Astrocyte (in vitro differentiated cells and primary cell): ENCODE measurements at regions not wholly inside any gene's neighbourhood (a gene's known extent, or its start where the extent isn't known, plus 50 kb on each side); places are given as distances from the start of the nearest gene placed in this dataset.

Source experiments
- DNase-seq: peaks from one replicate; pipeline ENCODE4 v3.0.0-alpha.2; 2010; ENCODE audit warnings: low read depth
- FAIRE-seq: peaks from 2 replicates; lab custom pipeline; 2011; peaks lifted over from hg19 to GRCh38; lab: Jason Lieb, UNC
- H2AFZ ChIP-seq: 2 replicates; pipeline ENCODE4 v1.6.0; 2012; ENCODE audit warnings: low read depth, low read length, inconsistent platforms
- H3K27ac ChIP-seq: 2 replicates; pipeline ENCODE4 v1.5.1; 2011; ENCODE audit warnings: low read depth, low read length, inconsistent platforms
- H3K27me3 ChIP-seq: 2 replicates; pipeline ENCODE4 v1.6.0; 2011; ENCODE audit warnings: low read length, inconsistent platforms; ENCODE audit not compliant: insufficient read depth
- H3K36me3 ChIP-seq: 2 replicates; pipeline ENCODE4 v1.5.1; 2011; ENCODE audit warnings: low read length, inconsistent platforms; ENCODE audit not compliant: insufficient read depth
- H3K4me1 ChIP-seq: 2 replicates; pipeline ENCODE4 v1.5.1; 2011; ENCODE audit warnings: low read length, inconsistent platforms; ENCODE audit not compliant: insufficient read depth
- H3K4me2 ChIP-seq: 2 replicates; pipeline ENCODE4 v1.6.0; 2012; ENCODE audit warnings: low read length, inconsistent platforms
- H3K4me3 ChIP-seq: 2 replicates; pipeline ENCODE4 v1.5.1; 2011; ENCODE audit warnings: low read depth, mild to moderate bottlenecking, low read length, inconsistent platforms; ENCODE audit not compliant: insufficient read depth
- H3K79me2 ChIP-seq: 2 replicates; pipeline ENCODE4 v1.6.0; 2012; ENCODE audit warnings: mild to moderate bottlenecking, low read length, inconsistent platforms; ENCODE audit not compliant: insufficient read depth
- H3K9ac ChIP-seq: 2 replicates; pipeline ENCODE4 v1.6.0; 2012; ENCODE audit warnings: mild to moderate bottlenecking, low read length, inconsistent platforms
- H3K9me3 ChIP-seq: 2 replicates; pipeline ENCODE4 v1.5.1; 2012; ENCODE audit warnings: low read depth, mild to moderate bottlenecking, low read length, inconsistent platforms; ENCODE audit not compliant: insufficient read depth
- H4K20me1 ChIP-seq: 2 replicates; pipeline ENCODE4 v1.6.0; 2012; ENCODE audit warnings: low read length, inconsistent platforms; ENCODE audit not compliant: insufficient read depth
- H3K27ac Mint-ChIP-seq: one replicate; pipeline ENCODE4 v1.8.0; 2021; ENCODE audit warnings: mild to moderate bottlenecking, mixed read lengths; ENCODE audit not compliant: unreplicated experiment
- H3K27me3 Mint-ChIP-seq: one replicate; pipeline ENCODE4 v1.8.0; 2021; ENCODE audit warnings: low read depth, mixed read lengths; ENCODE audit not compliant: unreplicated experiment
- H3K36me3 Mint-ChIP-seq: one replicate; pipeline ENCODE4 v1.8.0; 2021; ENCODE audit warnings: low read depth, mixed read lengths; ENCODE audit not compliant: unreplicated experiment
- H3K4me1 Mint-ChIP-seq: one replicate; pipeline ENCODE4 v1.8.0; 2021; ENCODE audit warnings: low read depth, mixed read lengths; ENCODE audit not compliant: unreplicated experiment
- H3K4me3 Mint-ChIP-seq: one replicate; pipeline ENCODE4 v1.8.0; 2021; ENCODE audit warnings: mild to moderate bottlenecking, moderate library complexity, mixed read lengths; ENCODE audit not compliant: unreplicated experiment
- H3K9me3 Mint-ChIP-seq: one replicate; pipeline ENCODE4 v1.8.0; 2021; ENCODE audit warnings: mild to moderate bottlenecking, mixed read lengths; ENCODE audit not compliant: unreplicated experiment
- EZH2 ChIP-seq: IDR thresholded peaks from 2 replicates; pipeline ENCODE4 v1.6.1; 2012; ENCODE audit warnings: mild to moderate bottlenecking, low read length, inconsistent platforms; ENCODE audit not compliant: insufficient read depth
- TF ChIP-seq, protein P1 (sequence below): IDR thresholded peaks from 2 replicates; pipeline ENCODE4 v1.5.1; 2011; ENCODE audit warnings: low read depth, mild to moderate bottlenecking, inconsistent platforms, low read length, moderate library complexity; ENCODE audit not compliant: insufficient read depth

DNA sequence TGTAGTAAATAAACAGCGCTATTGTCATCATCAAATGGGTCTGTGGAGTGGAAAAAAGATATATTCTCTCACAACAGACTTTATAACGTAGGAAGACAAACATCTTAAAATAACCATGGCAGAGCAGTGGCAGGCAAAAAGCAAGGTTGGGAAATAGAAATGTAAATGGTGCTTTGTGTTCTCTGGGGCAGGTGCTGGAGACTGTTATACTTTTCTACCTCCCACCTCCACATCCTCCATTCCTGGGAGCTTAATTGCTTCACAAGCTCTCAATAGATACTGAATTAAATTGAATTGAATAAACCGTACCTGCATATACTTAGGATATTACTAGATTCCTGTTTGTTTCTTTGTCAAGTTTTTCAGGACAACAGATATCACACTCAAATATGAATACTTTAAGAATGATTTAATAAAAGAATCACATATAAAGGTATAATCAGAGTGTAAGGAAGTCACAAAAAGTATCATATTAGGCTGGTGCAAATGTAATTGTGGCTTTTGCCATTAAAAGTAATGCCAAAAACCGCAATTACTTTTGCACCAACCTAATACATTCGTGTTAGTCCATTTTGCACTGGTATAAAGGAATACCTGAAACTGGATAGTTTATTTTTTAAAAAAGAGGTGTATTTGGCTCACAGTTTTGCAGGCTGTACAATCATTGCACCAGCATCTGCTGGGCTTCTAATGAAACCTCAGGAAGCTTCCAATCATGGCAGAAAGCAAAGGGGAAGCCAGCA, 367.3 kb downstream of the GRIA2 start:
- Histone ChIP-seq H3K4me2 (no peak overlapping the region), H3K36me3 (no peaks in the 10 kb centered on the region), H3K9ac (no peak overlapping the region), H3K9me3 (no peaks in the 10 kb centered on the region), H3K4me1 (no peaks in the 10 kb centered on the region), H3K27ac (no peak overlapping the region), H3K4me3 (no peak overlapping the region), H4K20me1 (no peaks in the 10 kb centered on the region), H3K79me2 (no peaks in the 10 kb centered on the region), H3K27me3 (no peaks in the 10 kb centered on the region), H2AFZ (no peak overlapping the region)
- H3K4me1 Mint-ChIP-seq: no peaks in the 10 kb centered on the region
- DNase-seq (no peak), FAIRE-seq (no peak)
- no peak overlapping the region for H3K4me3 Mint-ChIP-seq
- H3K27ac Mint-ChIP-seq: no peak overlapping the region
- H3K36me3 Mint-ChIP-seq: no peaks in the 10 kb centered on the region
- TF ChIP-seq EZH2: no peak
- TF ChIP-seq, protein P1, sequence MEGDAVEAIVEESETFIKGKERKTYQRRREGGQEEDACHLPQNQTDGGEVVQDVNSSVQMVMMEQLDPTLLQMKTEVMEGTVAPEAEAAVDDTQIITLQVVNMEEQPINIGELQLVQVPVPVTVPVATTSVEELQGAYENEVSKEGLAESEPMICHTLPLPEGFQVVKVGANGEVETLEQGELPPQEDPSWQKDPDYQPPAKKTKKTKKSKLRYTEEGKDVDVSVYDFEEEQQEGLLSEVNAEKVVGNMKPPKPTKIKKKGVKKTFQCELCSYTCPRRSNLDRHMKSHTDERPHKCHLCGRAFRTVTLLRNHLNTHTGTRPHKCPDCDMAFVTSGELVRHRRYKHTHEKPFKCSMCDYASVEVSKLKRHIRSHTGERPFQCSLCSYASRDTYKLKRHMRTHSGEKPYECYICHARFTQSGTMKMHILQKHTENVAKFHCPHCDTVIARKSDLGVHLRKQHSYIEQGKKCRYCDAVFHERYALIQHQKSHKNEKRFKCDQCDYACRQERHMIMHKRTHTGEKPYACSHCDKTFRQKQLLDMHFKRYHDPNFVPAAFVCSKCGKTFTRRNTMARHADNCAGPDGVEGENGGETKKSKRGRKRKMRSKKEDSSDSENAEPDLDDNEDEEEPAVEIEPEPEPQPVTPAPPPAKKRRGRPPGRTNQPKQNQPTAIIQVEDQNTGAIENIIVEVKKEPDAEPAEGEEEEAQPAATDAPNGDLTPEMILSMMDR: no peak
- H3K27me3 Mint-ChIP-seq: no peaks in the 10 kb centered on the region
- no peaks in the 10 kb centered on the region for H3K9me3 Mint-ChIP-seq

DNA sequence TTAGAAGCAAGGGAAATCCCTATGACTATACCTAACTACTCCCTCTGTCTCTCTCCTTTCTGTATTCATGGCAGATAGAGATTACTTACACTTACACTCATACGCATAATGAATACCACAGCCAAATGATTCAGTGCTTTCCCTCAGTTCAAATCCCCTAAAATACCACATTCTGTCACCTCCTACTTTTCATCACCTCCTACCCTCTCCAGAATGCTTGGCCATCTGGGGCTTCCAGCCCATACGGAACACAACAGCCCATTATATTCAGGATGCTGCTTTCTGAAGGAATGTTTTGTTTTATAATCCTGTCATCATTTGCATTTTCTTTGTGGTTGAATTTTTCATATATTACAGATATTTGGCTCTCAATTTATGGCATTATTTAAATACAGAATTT, 361.6 kb downstream of the GRIA2 start:
- no peak for TF ChIP-seq EZH2
- TF ChIP-seq, protein P1: no peak
- no peak overlapping the region for H3K4me3 Mint-ChIP-seq
- DNase-seq: no peak
- H3K27me3 ChIP-seq: no peaks in the 10 kb centered on the region
- H3K36me3 Mint-ChIP-seq: no peaks in the 10 kb centered on the region
- no peaks in the 10 kb centered on the region for H3K79me2 ChIP-seq
- no peaks in the 10 kb centered on the region for H3K9me3 Mint-ChIP-seq
- no peaks in the 10 kb centered on the region for H3K4me1 Mint-ChIP-seq
- no peaks in the 10 kb centered on the region for H4K20me1 ChIP-seq
- H3K9me3 ChIP-seq: no peaks in the 10 kb centered on the region
- H3K27me3 Mint-ChIP-seq: no peaks in the 10 kb centered on the region
- H3K4me2 ChIP-seq: no peak overlapping the region
- H2AFZ ChIP-seq: no peak overlapping the region
- H3K9ac ChIP-seq: no peak overlapping the region
- H3K36me3 ChIP-seq: no peaks in the 10 kb centered on the region
- H3K4me1 ChIP-seq: no peaks in the 10 kb centered on the region
- H3K27ac Mint-ChIP-seq: no peak overlapping the region
- H3K27ac ChIP-seq: no peak overlapping the region
- no peak overlapping the region for H3K4me3 ChIP-seq
- FAIRE-seq: no peak

DNA sequence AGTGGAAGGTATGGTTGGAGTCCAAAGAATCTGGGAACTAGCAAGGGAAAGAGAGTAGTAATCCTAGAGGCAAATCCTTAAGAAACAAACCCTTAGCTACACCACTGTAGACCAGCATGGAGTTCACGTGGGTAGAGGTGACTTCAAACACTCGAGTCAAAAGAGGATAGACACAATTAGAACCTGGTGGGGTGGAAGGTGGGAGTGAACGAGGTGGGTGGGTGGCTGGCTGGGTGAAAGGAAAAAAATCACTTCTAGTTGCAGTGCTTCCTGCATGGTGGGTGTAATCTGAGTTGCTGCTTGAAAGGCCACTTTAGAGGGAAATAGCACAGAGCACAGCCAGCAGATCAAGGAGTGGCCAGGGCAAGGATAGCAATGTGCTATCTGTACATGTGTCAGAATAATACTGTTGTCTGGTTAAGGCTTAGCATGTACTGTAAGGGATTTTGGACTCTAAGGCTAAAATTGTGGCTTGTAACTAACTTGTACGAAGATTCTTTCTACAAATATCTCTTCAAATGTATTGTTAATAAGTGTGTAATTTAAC, 356.2 kb downstream of the GRIA2 start:
- FAIRE-seq: no peak
- no peaks in the 10 kb centered on the region for H3K79me2 ChIP-seq
- H3K27ac Mint-ChIP-seq: no peak overlapping the region

More for the DNA sequence above, 356.2 kb downstream of the GRIA2 start:
- Mint-ChIP-seq H3K27me3 (no peaks in the 10 kb centered on the region), H3K4me3 (no peak overlapping the region), H3K36me3 (no peaks in the 10 kb centered on the region), H3K4me1 (no peaks in the 10 kb centered on the region), H3K9me3 (no peaks in the 10 kb centered on the region)
- no peaks in the 10 kb centered on the region for H3K4me1 ChIP-seq
- no peaks in the 10 kb centered on the region for H3K36me3 ChIP-seq
- no peak overlapping the region for H3K27ac ChIP-seq
- DNase-seq: no peak
- H3K27me3 ChIP-seq: no peaks in the 10 kb centered on the region
- no peaks in the 10 kb centered on the region for H4K20me1 ChIP-seq
- H3K4me3 ChIP-seq: no peak overlapping the region
- no peak overlapping the region for H3K4me2 ChIP-seq
- no peaks in the 10 kb centered on the region for H3K9me3 ChIP-seq
- no peak overlapping the region for H2AFZ ChIP-seq
- TF ChIP-seq, protein P1: no peak
- TF ChIP-seq EZH2: no peak
- no peak overlapping the region for H3K9ac ChIP-seq
